Esophagus muscularis mucosa (tissue), 4 donors: ENCODE measurements at regions not wholly inside any gene's neighbourhood (a gene's known extent, or its start where the extent isn't known, plus 50 kb on each side); places are given as distances from the start of the nearest gene placed in this dataset.

Experiments used
- DNase-seq: peaks from one replicate; pipeline ENCODE4 v3.0.0-alpha.2; 2017; ENCODE audit errors: extremely low spot score
- H3K27ac ChIP-seq, 4 donors: fragments of 200-600 bp; sonication (generic); replicated peaks in 1 of 4; 1 replicate in 3 of 4; 2 replicates in 1 of 4; pipeline ENCODE4 v1.5.1; 2016 to 2019; ENCODE audit warnings: mild to moderate bottlenecking in 1 of 4
- H3K27me3 ChIP-seq, 4 donors: fragments of 200-600 bp; sonication (generic); one replicate each; pipeline versions ENCODE4 v1.5.1 to v1.6.0; 2016 to 2019
- H3K36me3 ChIP-seq, 4 donors: fragments of 200-600 bp; sonication (generic); one replicate each; pipeline ENCODE4 v1.5.1; 2016 to 2019
- H3K4me1 ChIP-seq, 4 donors: fragments of 200-600 bp; sonication (generic); one replicate each; pipeline ENCODE4 v1.5.1; 2016 to 2019
- H3K4me3 ChIP-seq, 4 donors: fragments of 200-600 bp; sonication (generic); 1 replicate in 2 of 4; 2 replicates in 2 of 4; pipeline ENCODE4 v1.5.1; 2016 to 2019; ENCODE audit warnings: mild to moderate bottlenecking in 4 of 4, moderate library complexity in 1 of 4
- H3K9me3 ChIP-seq, 4 donors: fragments of 200-600 bp; sonication (generic); 1 replicate in 3 of 4; 2 replicates in 1 of 4; pipeline ENCODE4 v1.5.1; 2016 to 2019
- CTCF ChIP-seq, 3 experiments: fragments of 200-600 bp in 2 of 3; fragments of 450-650 bp in 1 of 3; sonication (generic) in 2 of 3; IDR thresholded peaks; one replicate each; pipeline ENCODE4 v1.5.1; 2017 to 2019; ENCODE audit warnings: antibody characterized with exemption in 3 of 3, mild to moderate bottlenecking in 2 of 3, moderate library complexity in 1 of 3
- EP300 ChIP-seq: sonication (generic); formaldehyde crosslinking; IDR thresholded peaks from one replicate; pipeline ENCODE4 v1.6.1; 2017; ENCODE audit warnings: antibody characterized with exemption
- POLR2A ChIP-seq: fragments of 450-650 bp; IDR thresholded peaks from one replicate; pipeline ENCODE4 v1.6.1; 2017; ENCODE audit warnings: antibody characterized with exemption, moderate library complexity, mild to moderate bottlenecking, low read depth
- POLR2AphosphoS5 ChIP-seq, 2 donors: sonication (generic); formaldehyde crosslinking; IDR thresholded peaks; one replicate each; pipeline ENCODE4 v1.6.1; 2017; ENCODE audit warnings: antibody characterized with exemption in 2 of 2
- WGBS: methylation state at CpG from one replicate; pipeline ENCODE4 v1.1.5; 2018; 5-methylcytosine and 5-hydroxymethylcytosine counted together
- intact Hi-C: fragments of 100-400 bp; cut with DNase I; formaldehyde crosslinking; loops from one replicate; pipeline ENCODE4 v1.15.1; 2023

- no peak for TF ChIP-seq POLR2AphosphoS5 (IDR thresholded peaks at IDR 0.05)
- no peak for TF ChIP-seq CTCF (IDR thresholded peaks at IDR 0.05)
- TF ChIP-seq EP300: no peak
- TF ChIP-seq POLR2A: no peak
- DNase-seq: no peak
- Histone ChIP-seq H3K4me1 (no peaks in the 10 kb centered on the region), H3K9me3 (peaks cover 0 to 24% (median 15%) of the 10 kb centered on the region in 4 donors), H3K4me3 (no peak overlapping the region), H3K27me3 (peaks cover 0 to 35% (median 0%) of the 10 kb centered on the region in 4 donors), H3K36me3 (no peaks in the 10 kb centered on the region), H3K27ac (no peak overlapping the region)
- intact Hi-C loops: no loop called here
- 55% methylated on average over 10 of the region's 10 CpGs for WGBS
Measured at GRCh38 chr17:73731733-73732132, 87.5 kb upstream of the SDK2 start.

GRCh38 chr17:73733517-73733916, 89.3 kb upstream of the SDK2 start:
- intact Hi-C loops: no loop called here
- no peak for DNase-seq
- peaks cover 0 to 24% (median 15%) of the 10 kb centered on the region in 4 donors for H3K9me3 ChIP-seq
- H3K36me3 ChIP-seq: no peaks in the 10 kb centered on the region
- H3K27ac ChIP-seq: no peak overlapping the region
- H3K4me1 ChIP-seq: no peaks in the 10 kb centered on the region
- no peak for TF ChIP-seq EP300
- TF ChIP-seq POLR2AphosphoS5 (IDR thresholded peaks at IDR 0.05): no peak
- no peak for TF ChIP-seq CTCF (IDR thresholded peaks at IDR 0.05)
- TF ChIP-seq POLR2A: no peak
- H3K4me3 ChIP-seq: no peak overlapping the region
- 52% methylated on average over 1 of the region's 1 CpG for WGBS
- peaks cover 0 to 51% (median 2%) of the 10 kb centered on the region in 4 donors for H3K27me3 ChIP-seq

GRCh38 chr17:73735245-73735644, 91.0 kb upstream of the SDK2 start:
- intact Hi-C loops: no loop called here

GRCh38 chr17:73738751-73739575, 94.7 kb upstream of the SDK2 start:
- WGBS: 59% methylated on average over 15 of the region's 16 CpGs
- Histone ChIP-seq H3K4me1 (no peaks in the 10 kb centered on the region), H3K4me3 (no peak overlapping the region), H3K27me3 (peaks cover 0 to 86% (median 5%) of the 10 kb centered on the region in 4 donors), H3K36me3 (no peaks in the 10 kb centered on the region), H3K9me3 (peaks cover 0 to 13% (median 4%) of the 10 kb centered on the region in 4 donors), H3K27ac (no peak overlapping the region)
- DNase-seq: no peak
- TF ChIP-seq EP300 (no peak), POLR2A (no peak)
- intact Hi-C loops: no loop called here

More at GRCh38 chr17:73735245-73735644, 91.0 kb upstream of the SDK2 start:
- WGBS: 77% methylated on average over 4 of the region's 6 CpGs
- H3K9me3 ChIP-seq: peaks cover 0 to 19% (median 13%) of the 10 kb centered on the region in 4 donors
- TF ChIP-seq POLR2A: no peak
- TF ChIP-seq CTCF (IDR thresholded peaks at IDR 0.05): no peak
- TF ChIP-seq POLR2AphosphoS5 (IDR thresholded peaks at IDR 0.05): no peak
- no peak for TF ChIP-seq EP300
- no peak overlapping the region for H3K27ac ChIP-seq
- DNase-seq: no peak
- H3K4me3 ChIP-seq: no peak overlapping the region
- H3K27me3 ChIP-seq: peaks cover 0 to 57% (median 2%) of the 10 kb centered on the region in 4 donors
- H3K36me3 ChIP-seq: no peaks in the 10 kb centered on the region
- no peaks in the 10 kb centered on the region for H3K4me1 ChIP-seq

GRCh38 chr17:73740370-73740769, 96.1 kb upstream of the SDK2 start:
- H3K4me1 ChIP-seq: no peaks in the 10 kb centered on the region
- WGBS: 77% methylated on average over 8 of the region's 8 CpGs

More at GRCh38 chr17:73740370-73740769, 96.1 kb upstream of the SDK2 start:
- Histone ChIP-seq H3K36me3 (no peaks in the 10 kb centered on the region), H3K9me3 (peaks cover 0 to 13% (median 4%) of the 10 kb centered on the region in 4 donors), H3K4me3 (no peak overlapping the region), H3K27ac (no peak overlapping the region), H3K27me3 (peaks cover 0 to 85% (median 5%) of the 10 kb centered on the region in 4 donors)
- intact Hi-C loops: no loop called here
- no peak for DNase-seq
- TF ChIP-seq POLR2A (no peak), CTCF (IDR thresholded peaks at IDR 0.05) (no peak), EP300 (no peak), POLR2AphosphoS5 (IDR thresholded peaks at IDR 0.05) (no peak)
